Right cardiac atrium (tissue), 5 donors: ENCODE measurements at regions not wholly inside any gene's neighbourhood (a gene's known extent, or its start where the extent isn't known, plus 50 kb on each side); places are given as distances from the start of the nearest gene placed in this dataset.

Source experiments
- ATAC-seq, 2 donors: fragments of 200-7000 bp; cut with Tn5 transposase; one replicate each; pipeline versions ENCODE4 v1.8.0 to v1.9.1; 2020; ENCODE audit warnings: moderate library complexity in 2 of 2, mild to moderate bottlenecking in 1 of 2
- DNase-seq, 3 donors: peaks; one replicate each; pipeline ENCODE4 v3.0.0-alpha.2; 2020
- H3K27ac ChIP-seq: one replicate; pipeline ENCODE4 v1.5.1; 2013; ENCODE audit warnings: mild to moderate bottlenecking, low read length, control low read depth, moderate library complexity
- H3K27me3 ChIP-seq: one replicate; pipeline ENCODE4 v1.6.1; 2013; ENCODE audit not compliant: control insufficient read depth, insufficient read depth
- H3K4me1 ChIP-seq: one replicate; pipeline ENCODE4 v1.6.1; 2013; ENCODE audit warnings: low read length; ENCODE audit not compliant: control insufficient read depth, insufficient read depth
- H3K4me3 ChIP-seq: one replicate; pipeline ENCODE4 v1.5.1; 2013; ENCODE audit warnings: low read length, control low read depth
- H3K9me3 ChIP-seq: one replicate; pipeline ENCODE4 v1.6.1; 2013; ENCODE audit warnings: low read length; ENCODE audit not compliant: control insufficient read depth
- WGBS: extraction: QIAGEN DNeasy Blood & Tissue Kit; methylation state at CpG from one replicate; pipeline ENCODE4 v1.1.7; 2013; 5-methylcytosine and 5-hydroxymethylcytosine counted together
- intact Hi-C, 4 donors: fragments of 100-400 bp; cut with DNase I; formaldehyde crosslinking; loops; one replicate each; pipeline versions ENCODE4 v1.11.0 to v1.14.0; 2022 to 2023
- donor health status: healthy with polysubstance abuse.
- donor health status: DM: no; HTN: yes; CAD: no.
- donor health status: DM: no; HTN: no; CAD: no.
- donor health status: DM: no; HTN: yes; CAD: no; lungs with severe emphysema.
- donor health status: DM: yes; HTN: yes; CAD: no.

DNA sequence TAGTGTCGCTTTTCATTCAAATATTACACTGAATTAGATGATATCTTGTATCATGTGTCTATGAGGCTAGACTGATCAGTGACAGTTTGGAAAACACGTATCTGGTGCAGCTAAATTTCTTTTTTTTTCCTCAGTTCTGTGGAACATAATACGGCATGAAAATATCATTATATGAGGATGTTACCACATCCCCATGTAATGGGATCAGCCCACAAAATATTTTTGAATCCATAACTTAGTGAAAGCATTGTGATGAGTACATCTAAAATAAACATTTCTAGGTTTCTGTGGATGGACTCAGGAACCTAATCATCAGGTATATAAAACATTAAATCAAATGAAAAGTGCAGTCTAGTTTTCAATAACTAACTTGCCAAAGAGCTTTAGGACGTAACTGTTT lies 356.3 kb downstream of the USP25 start:
- ATAC-seq (no peak), DNase-seq (no peak)
- Histone ChIP-seq H3K4me3 (no peak overlapping the region), H3K27me3 (no peaks in the 10 kb centered on the region), H3K27ac (no peak overlapping the region), H3K9me3 (no peaks in the 10 kb centered on the region), H3K4me1 (no peaks in the 10 kb centered on the region)
- 83% methylated on average over 4 of the region's 4 CpGs for WGBS
- intact Hi-C loops: loop anchor here in 3 of 4 donors (10.0 kb wide), 3 partner anchors 109 to 249 kb away; no protein-coding TSS in a partner anchor

- H3K4me1 ChIP-seq: no peaks in the 10 kb centered on the region
- H3K27ac ChIP-seq: no peak overlapping the region
These were observed 357.2 kb downstream of the USP25 start for GRCh38 chr21:16086936-16087335.

GRCh38 chr21:16087523-16087922 lies 357.7 kb downstream of the USP25 start:
- Histone ChIP-seq H3K27me3 (no peaks in the 10 kb centered on the region), H3K9me3 (no peaks in the 10 kb centered on the region)
- ATAC-seq: no peak

More at GRCh38 chr21:16086936-16087335, 357.2 kb downstream of the USP25 start:
- no peak overlapping the region for H3K4me3 ChIP-seq
- H3K27me3 ChIP-seq: no peaks in the 10 kb centered on the region
- ATAC-seq: no peak
- intact Hi-C loops: loop anchor here in 3 of 4 donors (10.0 kb wide), 3 partner anchors 108 to 248 kb away; no protein-coding TSS in a partner anchor
- H3K9me3 ChIP-seq: no peaks in the 10 kb centered on the region
- DNase-seq: no peak
- 51% methylated on average over 2 of the region's 2 CpGs for WGBS

DNA sequence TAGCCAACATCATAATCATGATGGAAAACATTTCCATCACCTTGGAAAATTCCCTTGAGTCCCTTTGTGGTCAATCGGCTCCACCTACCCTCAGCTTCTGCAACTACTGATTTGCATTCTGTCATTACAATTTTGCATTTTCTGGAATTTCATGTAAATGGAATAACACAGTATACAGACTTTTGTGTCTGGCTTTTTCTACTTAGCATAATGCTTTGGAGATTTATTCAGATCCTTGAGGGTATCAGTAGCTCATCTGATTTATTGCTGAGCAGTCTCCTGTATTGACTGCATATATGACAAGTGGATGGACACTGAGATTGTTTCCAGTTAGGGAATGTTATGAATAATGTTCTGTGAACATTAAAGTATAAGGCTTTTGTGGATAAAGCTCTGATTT lies 358.3 kb downstream of the USP25 start:
- Histone ChIP-seq H3K4me1 (no peaks in the 10 kb centered on the region), H3K27ac (no peak overlapping the region), H3K4me3 (no peak overlapping the region), H3K9me3 (no peaks in the 10 kb centered on the region), H3K27me3 (no peaks in the 10 kb centered on the region)
- WGBS: 89% methylated on average over 1 of the region's 1 CpG
- intact Hi-C loops: loop anchor here in 3 of 4 donors (10.0 kb wide), 3 partner anchors 107 to 247 kb away; no protein-coding TSS in a partner anchor
- DNase-seq: no peak
- no peak for ATAC-seq

More at GRCh38 chr21:16087523-16087922, 357.7 kb downstream of the USP25 start:
- no peaks in the 10 kb centered on the region for H3K4me1 ChIP-seq
- H3K27ac ChIP-seq: no peak overlapping the region
- H3K4me3 ChIP-seq: no peak overlapping the region
- intact Hi-C loops: loop anchor here in 3 of 4 donors (10.0 kb wide), 3 partner anchors 107 to 247 kb away; no protein-coding TSS in a partner anchor
- 90% methylated on average over 1 of the region's 1 CpG for WGBS
- no peak for DNase-seq

- H3K9me3 ChIP-seq: no peaks in the 10 kb centered on the region
- intact Hi-C loops: loop anchor here in 1 of 4 donors (10.0 kb wide), 1 partner anchor 90 kb away; no protein-coding TSS in a partner anchor
- no peak for DNase-seq
- H3K4me3 ChIP-seq: no peak overlapping the region
- H3K4me1 ChIP-seq: no peaks in the 10 kb centered on the region
- H3K27me3 ChIP-seq: no peaks in the 10 kb centered on the region
- no peak overlapping the region for H3K27ac ChIP-seq
- WGBS: 65% methylated on average over 3 of the region's 3 CpGs
- ATAC-seq: no peak
These were observed 365.2 kb downstream of the USP25 start for GRCh38 chr21:16095005-16095404.

DNA sequence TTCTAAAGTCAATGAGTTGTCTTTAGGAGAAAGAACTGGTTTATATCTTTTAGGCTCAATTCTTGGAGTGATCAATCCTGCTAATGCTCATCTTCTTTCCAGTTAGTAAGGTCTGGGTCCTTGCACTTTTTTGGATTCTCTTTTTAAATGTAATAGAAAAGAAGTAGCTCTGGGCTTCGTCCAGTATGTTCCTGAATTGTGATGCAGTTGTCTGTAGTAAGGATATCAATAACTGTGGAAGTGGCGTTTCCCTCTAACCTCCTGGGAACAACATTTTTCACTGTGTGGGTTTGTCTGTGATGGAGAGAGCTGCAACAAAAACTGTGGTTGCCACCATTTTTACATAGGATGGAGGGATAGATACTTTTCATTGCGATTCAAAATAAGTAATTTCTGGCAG lies 367.2 kb downstream of the USP25 start:
- intact Hi-C loops: loop anchor here in 1 of 4 donors (10.0 kb wide), 1 partner anchor 88 kb away; no protein-coding TSS in a partner anchor
- Histone ChIP-seq H3K27ac (no peak overlapping the region), H3K4me1 (no peaks in the 10 kb centered on the region), H3K4me3 (no peak overlapping the region), H3K27me3 (no peaks in the 10 kb centered on the region), H3K9me3 (no peaks in the 10 kb centered on the region)
- no peak for ATAC-seq
- WGBS: 84% methylated on average over 3 of the region's 3 CpGs
- DNase-seq: no peak

DNA sequence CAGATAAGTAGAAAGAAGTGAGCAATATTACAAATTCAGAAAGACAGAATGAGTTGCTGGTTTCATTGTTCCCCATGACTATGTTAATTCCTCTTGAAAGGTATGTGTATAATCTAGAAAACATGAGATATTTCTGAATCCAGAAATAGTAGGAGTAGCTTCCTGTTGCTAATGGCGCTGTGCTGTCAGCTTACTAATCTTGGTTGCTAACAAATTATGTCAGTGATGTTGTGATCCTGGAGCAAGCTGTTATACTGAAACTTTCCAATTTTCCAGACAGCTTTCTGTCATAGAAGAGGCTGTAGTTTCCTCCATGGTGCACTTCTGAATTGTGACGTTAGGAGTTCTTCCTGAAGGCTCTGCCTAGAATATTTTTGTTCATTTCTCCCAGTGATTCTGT lies 372.3 kb downstream of the USP25 start:
- Histone ChIP-seq H3K9me3 (no peaks in the 10 kb centered on the region), H3K27me3 (no peaks in the 10 kb centered on the region), H3K4me3 (no peak overlapping the region), H3K27ac (no peak overlapping the region), H3K4me1 (no peaks in the 10 kb centered on the region)
- ATAC-seq (no peak), DNase-seq (no peak)
- intact Hi-C loops: no loop called here
- WGBS: 37% methylated on average over 2 of the region's 2 CpGs

GRCh38 chr21:16108561-16109075 lies 378.8 kb downstream of the USP25 start:
- DNase-seq (no peak), ATAC-seq (no peak)
- no peaks in the 10 kb centered on the region for H3K27me3 ChIP-seq
- H3K4me1 ChIP-seq: peaks cover 2% of the 10 kb centered on the region
- H3K4me3 ChIP-seq: no peak overlapping the region
- intact Hi-C loops: no loop called here
- H3K27ac ChIP-seq: no peak overlapping the region
- WGBS: 98% methylated on average over 3 of the region's 3 CpGs
- no peaks in the 10 kb centered on the region for H3K9me3 ChIP-seq

- Histone ChIP-seq H3K4me1 (peaks cover 2% of the 10 kb centered on the region), H3K27ac (no peak overlapping the region), H3K27me3 (no peaks in the 10 kb centered on the region), H3K9me3 (no peaks in the 10 kb centered on the region), H3K4me3 (peak overlapping the region; percentile 15)
- ATAC-seq (peak; percentile 31 to 51), DNase-seq (no peak)
- 36% methylated on average over 2 of the region's 2 CpGs for WGBS
- intact Hi-C loops: no loop called here
These were observed 383.4 kb downstream of the USP25 start for GRCh38 chr21:16113052-16113715.

DNA sequence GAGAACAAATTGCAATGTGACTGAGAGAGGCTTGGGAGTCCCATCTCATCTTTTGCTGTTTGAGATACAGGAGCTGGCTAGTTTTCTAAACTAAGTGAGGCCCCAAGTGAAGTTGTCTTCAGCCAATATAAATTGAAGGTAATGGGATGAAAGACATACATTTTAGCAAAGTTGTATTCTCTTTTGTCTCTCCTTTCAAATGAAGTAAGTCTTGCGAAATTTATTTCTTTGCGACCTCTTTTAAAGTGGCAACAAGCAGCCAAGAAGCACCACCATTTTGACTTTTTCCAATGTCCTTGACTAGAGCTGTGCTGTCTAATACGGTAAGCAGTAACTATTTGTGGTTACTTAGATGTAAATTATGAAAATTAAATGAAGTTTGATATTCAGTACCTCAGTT lies 385.7 kb downstream of the USP25 start:
- H3K27ac ChIP-seq: no peak overlapping the region
- no peaks in the 10 kb centered on the region for H3K27me3 ChIP-seq
- 98% methylated on average over 3 of the region's 3 CpGs for WGBS
- no peaks in the 10 kb centered on the region for H3K9me3 ChIP-seq
- H3K4me1 ChIP-seq: peaks cover 2% of the 10 kb centered on the region
- H3K4me3 ChIP-seq: no peak overlapping the region
- no peak for ATAC-seq
- intact Hi-C loops: no loop called here
- DNase-seq: no peak

- H3K4me1 ChIP-seq: peaks cover 2% of the 10 kb centered on the region
- intact Hi-C loops: no loop called here
- ATAC-seq (no peak), DNase-seq (no peak)
- no peaks in the 10 kb centered on the region for H3K27me3 ChIP-seq
- H3K9me3 ChIP-seq: no peaks in the 10 kb centered on the region
- H3K4me3 ChIP-seq: no peak overlapping the region
- 98% methylated on average over 2 of the region's 2 CpGs for WGBS
- H3K27ac ChIP-seq: no peak overlapping the region
These were observed 386.3 kb downstream of the USP25 start for GRCh38 chr21:16116069-16116468.
